ENCODE measurements at regions not wholly inside any gene's neighbourhood (a gene's known extent, or its start where the extent isn't known, plus 50 kb on each side); places are given as distances from the start of the nearest gene placed in this dataset.

GRCh38 chr1:2934156-2934540 lies 87.1 kb upstream of the ACTRT2 start:
- in situ Hi-C loops (cut with MboI; ENCODE audit: low sequenced_read_pairs in 4 of 4) = no loop called here
- peaks cover 26 to 41% (median 37%) of the 10 kb centered on the region in 3 donors for H3K27me3 ChIP-seq
- no peaks in the 10 kb centered on the region for H3K4me1 ChIP-seq
- intact Hi-C loops (cut with DNase I; ENCODE audit: low total_unique reads) = no loop called here
- no peak for DNase-seq
- H3K9me3 ChIP-seq = no peaks in the 10 kb centered on the region
- no peak overlapping the region for H3K27ac ChIP-seq
- H3K36me3 ChIP-seq = no peaks in the 10 kb centered on the region
- no peak for ATAC-seq
- no peak overlapping the region for H3K4me3 ChIP-seq
- TF ChIP-seq POLR2A (IDR thresholded peaks at IDR 0.05) = no peak
- no peak for TF ChIP-seq CTCF (IDR thresholded peaks at IDR 0.05 in 4 of 5, conservative IDR thresholded peaks at IDR 0.05 in 1 of 5)

GRCh38 chr1:2934642-2935081 lies 86.6 kb upstream of the ACTRT2 start:
- in situ Hi-C loops (cut with MboI; ENCODE audit: low sequenced_read_pairs in 4 of 4) (no loop called here), intact Hi-C loops (cut with DNase I; ENCODE audit: low total_unique reads) (no loop called here)
- no peaks in the 10 kb centered on the region for H3K9me3 ChIP-seq
- H3K27ac ChIP-seq = no peak overlapping the region
- DNase-seq (no peak), ATAC-seq (no peak)
- TF ChIP-seq CTCF (IDR thresholded peaks at IDR 0.05 in 4 of 5, conservative IDR thresholded peaks at IDR 0.05 in 1 of 5) (no peak), POLR2A (IDR thresholded peaks at IDR 0.05) (no peak)
- H3K36me3 ChIP-seq = no peaks in the 10 kb centered on the region
- H3K27me3 ChIP-seq = peaks cover 21 to 36% (median 34%) of the 10 kb centered on the region in 3 donors
- no peak overlapping the region for H3K4me3 ChIP-seq
- H3K4me1 ChIP-seq = no peaks in the 10 kb centered on the region

GRCh38 chr1:2935184-2935583 lies 86.1 kb upstream of the ACTRT2 start:
- Histone ChIP-seq H3K27me3 (peaks cover 16 to 36% (median 29%) of the 10 kb centered on the region in 3 donors), H3K27ac (no peak overlapping the region), H3K4me1 (no peaks in the 10 kb centered on the region), H3K36me3 (no peaks in the 10 kb centered on the region), H3K9me3 (no peaks in the 10 kb centered on the region), H3K4me3 (no peak overlapping the region)
- no peak for DNase-seq
- no peak for ATAC-seq
- in situ Hi-C loops (cut with MboI; ENCODE audit: low sequenced_read_pairs in 4 of 4) (no loop called here), intact Hi-C loops (cut with DNase I; ENCODE audit: low total_unique reads) (no loop called here)
- TF ChIP-seq CTCF (IDR thresholded peaks at IDR 0.05 in 4 of 5, conservative IDR thresholded peaks at IDR 0.05 in 1 of 5) (no peak), POLR2A (IDR thresholded peaks at IDR 0.05) (no peak)

GRCh38 chr1:2935751-2936390 lies 85.4 kb upstream of the ACTRT2 start:
- no peaks in the 10 kb centered on the region for H3K9me3 ChIP-seq
- no peak overlapping the region for H3K27ac ChIP-seq
- in situ Hi-C loops (cut with MboI; ENCODE audit: low sequenced_read_pairs in 4 of 4) = no loop called here
- DNase-seq (no peak), ATAC-seq (no peak)
- intact Hi-C loops (cut with DNase I; ENCODE audit: low total_unique reads) = no loop called here
- H3K36me3 ChIP-seq = no peaks in the 10 kb centered on the region
- H3K4me3 ChIP-seq = no peak overlapping the region
- no peaks in the 10 kb centered on the region for H3K4me1 ChIP-seq
- peaks cover 13 to 36% (median 22%) of the 10 kb centered on the region in 3 donors for H3K27me3 ChIP-seq
- TF ChIP-seq POLR2A (IDR thresholded peaks at IDR 0.05) = no peak
- TF ChIP-seq CTCF (IDR thresholded peaks at IDR 0.05 in 4 of 5, conservative IDR thresholded peaks at IDR 0.05 in 1 of 5) = no peak

Data from gastrocnemius medialis (tissue), 4 donors.